CD14-positive monocyte (primary cell): ENCODE measurements at regions not wholly inside any gene's neighbourhood (a gene's known extent, or its start where the extent isn't known, plus 50 kb on each side); places are given as distances from the start of the nearest gene placed in this dataset.

Experiments
- DNase-seq, 3 donors: peaks; one replicate each; pipeline ENCODE4 v3.0.0-alpha.2; 2011 to 2022
- H2AFZ ChIP-seq: 2 replicates; pipeline ENCODE4 v1.6.0; 2012; ENCODE audit warnings: mild to moderate bottlenecking, low read depth, low read length, inconsistent platforms; ENCODE audit not compliant: insufficient read depth, poor library complexity, severe bottlenecking
- H3K27ac ChIP-seq, 2 donors: 1 replicate in 1 of 2; 2 replicates in 1 of 2; pipeline ENCODE4 v1.5.1; 2012 to 2013; ENCODE audit warnings: low read length in 2 of 2, control low read depth in 1 of 2, inconsistent platforms in 1 of 2, low read depth in 1 of 2, mild to moderate bottlenecking in 1 of 2
- H3K27me3 ChIP-seq, 2 donors: one replicate each; pipeline versions ENCODE4 v1.6.0 to v1.6.1; 2011 to 2013; ENCODE audit warnings: low read length in 2 of 2; ENCODE audit not compliant: control insufficient read depth in 2 of 2, insufficient read depth in 2 of 2
- H3K36me3 ChIP-seq, 2 donors: replicated peaks in 1 of 2; 1 replicate in 1 of 2; 2 replicates in 1 of 2; pipeline versions ENCODE4 v1.5.1 to v1.6.1; 2012 to 2013; ENCODE audit warnings: low read length in 2 of 2, control low read depth in 1 of 2, inconsistent platforms in 1 of 2, mild to moderate bottlenecking in 1 of 2; ENCODE audit not compliant: insufficient read depth in 2 of 2, control insufficient read depth in 1 of 2
- H3K4me1 ChIP-seq, 2 donors: 1 replicate in 1 of 2; 2 replicates in 1 of 2; pipeline versions ENCODE4 v1.5.1 to v1.6.1; 2012 to 2013; ENCODE audit warnings: low read length in 2 of 2, control low read depth in 1 of 2, inconsistent platforms in 1 of 2, mild to moderate bottlenecking in 1 of 2, moderate library complexity in 1 of 2; ENCODE audit not compliant: insufficient read depth in 2 of 2, control insufficient read depth in 1 of 2
- H3K4me2 ChIP-seq: replicated peaks from 2 replicates; pipeline ENCODE3; 2012; ENCODE audit warnings: low read length, moderate library complexity, mild to moderate bottlenecking; ENCODE audit not compliant: poor library complexity, severe bottlenecking; ENCODE audit errors: extremely low read depth
- H3K4me3 ChIP-seq, 3 experiments: fragments of 200-600 bp in 1 of 3; sonication (generic) in 1 of 3; replicated peaks in 1 of 3; 1 replicate in 2 of 3; 2 replicates in 1 of 3; pipeline ENCODE4 v1.5.1; 2011 to 2013; ENCODE audit warnings: low read length in 3 of 3, mild to moderate bottlenecking in 3 of 3, control low read depth in 2 of 3, low read depth in 2 of 3, inconsistent platforms in 1 of 3, moderate library complexity in 1 of 3
- H3K79me2 ChIP-seq: 2 replicates; pipeline ENCODE4 v1.6.0; 2012; ENCODE audit warnings: mild to moderate bottlenecking, control low read depth, inconsistent platforms, low read length, moderate library complexity; ENCODE audit not compliant: insufficient read depth
- H3K9ac ChIP-seq: 2 replicates; pipeline ENCODE4 v1.6.0; 2017; ENCODE audit warnings: low read length, mild to moderate bottlenecking; ENCODE audit not compliant: insufficient read depth, poor library complexity, severe bottlenecking
- H3K9me3 ChIP-seq, 2 donors: replicated peaks in 1 of 2; 1 replicate in 1 of 2; 2 replicates in 1 of 2; pipeline versions ENCODE4 v1.5.1 to v1.6.1; 2012 to 2013; ENCODE audit warnings: low read length in 2 of 2, control low read depth in 1 of 2; ENCODE audit not compliant: control insufficient read depth in 1 of 2, insufficient read depth in 1 of 2
- H4K20me1 ChIP-seq: 2 replicates; pipeline ENCODE4 v1.6.0; 2012; ENCODE audit warnings: mild to moderate bottlenecking, low read length, control low read depth, moderate library complexity; ENCODE audit not compliant: insufficient read depth
- H3K27ac Mint-ChIP-seq, 7 donors: one replicate each; pipeline ENCODE4 v1.8.0; 2020; ENCODE audit warnings: mild to moderate bottlenecking in 7 of 7, mixed read lengths in 7 of 7, moderate library complexity in 6 of 7, inconsistent platforms in 2 of 7
- H3K27me3 Mint-ChIP-seq, 3 donors: one replicate each; pipeline ENCODE4 v1.8.0; 2021 to 2022; ENCODE audit warnings: low read depth in 3 of 3, mild to moderate bottlenecking in 3 of 3, mixed read lengths in 3 of 3, moderate library complexity in 3 of 3, inconsistent platforms in 1 of 3
- H3K36me3 Mint-ChIP-seq, 2 donors: one replicate each; pipeline ENCODE4 v1.8.0; 2020; ENCODE audit warnings: mixed read lengths in 2 of 2, inconsistent platforms in 1 of 2, mild to moderate bottlenecking in 1 of 2
- H3K4me1 Mint-ChIP-seq: one replicate; pipeline ENCODE4 v1.8.0; 2020; ENCODE audit warnings: mild to moderate bottlenecking, mixed read lengths
- H3K4me3 Mint-ChIP-seq, 2 donors: one replicate each; pipeline ENCODE4 v1.8.0; 2020; ENCODE audit warnings: mild to moderate bottlenecking in 2 of 2, mixed read lengths in 2 of 2, moderate library complexity in 1 of 2
- H3K9me3 Mint-ChIP-seq, 7 donors: one replicate each; pipeline ENCODE4 v1.8.0; 2020 to 2022; ENCODE audit warnings: mixed read lengths in 7 of 7, mild to moderate bottlenecking in 6 of 7, moderate library complexity in 6 of 7, inconsistent platforms in 2 of 7
- CTCF ChIP-seq: fragments of 200-600 bp; IDR thresholded peaks from one replicate; pipeline ENCODE4 v1.8.0; 2022; ENCODE audit warnings: antibody characterized with exemption, mild to moderate bottlenecking
- WGBS: methylation state at CpG from one replicate; pipeline ENCODE4 v1.1.5; 2013; ENCODE audit warnings: missing lambda C conversion rate; ENCODE audit not compliant: insufficient coverage; 5-methylcytosine and 5-hydroxymethylcytosine counted together
- intact Hi-C, 2 donors: fragments of 100-400 bp; cut with micrococcal nuclease; formaldehyde crosslinking; loops; one replicate each; pipeline versions ENCODE4 v1.15.0 to v1.15.1; 2023

DNA sequence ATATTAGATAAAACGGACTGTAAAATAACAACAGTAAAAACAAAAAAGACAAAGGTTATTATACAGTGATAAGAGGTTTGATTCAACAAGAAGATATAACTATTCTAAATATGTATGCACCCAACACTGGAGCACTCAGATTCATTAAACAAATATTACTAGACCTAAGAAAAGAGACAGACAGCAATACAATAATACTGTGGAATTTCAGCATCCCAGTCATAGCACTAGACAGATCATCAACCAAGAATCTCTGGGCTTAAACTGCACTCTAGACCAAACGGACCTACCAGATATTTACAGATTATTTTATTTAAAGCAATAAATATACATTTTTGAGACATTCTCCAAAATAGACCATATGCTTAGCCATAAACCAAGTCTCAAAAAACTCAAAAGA lies 263.8 kb downstream of the C6orf118 start:
- H3K27me3 Mint-ChIP-seq = no peaks in the 10 kb centered on the region
- DNase-seq = no peak
- no CpG with 5 or more reads among the region's 2 CpGs for WGBS

GRCh38 chr6:165042912-165043311 lies 266.5 kb downstream of the C6orf118 start:
- no peak overlapping the region for H3K27ac ChIP-seq
- H3K79me2 ChIP-seq = no peaks in the 10 kb centered on the region
- 83% methylated on average over 2 of the region's 2 CpGs for WGBS

More for the DNA sequence above, 263.8 kb downstream of the C6orf118 start:
- no peaks in the 10 kb centered on the region for H4K20me1 ChIP-seq
- H3K9ac ChIP-seq = no peak overlapping the region
- H3K4me3 ChIP-seq = no peak overlapping the region
- H2AFZ ChIP-seq = no peak overlapping the region
- Mint-ChIP-seq H3K4me3 (no peak overlapping the region), H3K9me3 (peaks cover 0 to 25% (median 19%) of the 10 kb centered on the region in 7 donors), H3K36me3 (no peaks in the 10 kb centered on the region), H3K27ac (no peak overlapping the region), H3K4me1 (no peaks in the 10 kb centered on the region)
- TF ChIP-seq CTCF = no peak
- no peaks in the 10 kb centered on the region for H3K27me3 ChIP-seq
- H3K79me2 ChIP-seq = no peaks in the 10 kb centered on the region
- no peaks in the 10 kb centered on the region for H3K4me1 ChIP-seq
- intact Hi-C loops = no loop called here
- peaks cover 18 to 20% of the 10 kb centered on the region in 2 donors for H3K9me3 ChIP-seq
- H3K4me2 ChIP-seq = no peak overlapping the region
- no peaks in the 10 kb centered on the region for H3K36me3 ChIP-seq
- H3K27ac ChIP-seq = no peak overlapping the region

More at GRCh38 chr6:165042912-165043311, 266.5 kb downstream of the C6orf118 start:
- Histone ChIP-seq H3K27me3 (no peaks in the 10 kb centered on the region), H3K9ac (no peak overlapping the region), H3K36me3 (no peaks in the 10 kb centered on the region), H3K4me2 (no peak overlapping the region), H4K20me1 (no peaks in the 10 kb centered on the region), H3K4me3 (no peak overlapping the region), H3K4me1 (no peaks in the 10 kb centered on the region), H2AFZ (no peak overlapping the region), H3K9me3 (peaks cover 13 to 17% of the 10 kb centered on the region in 2 donors)
- H3K36me3 Mint-ChIP-seq = no peaks in the 10 kb centered on the region
- no peak for DNase-seq
- H3K9me3 Mint-ChIP-seq = peaks cover 0 to 19% (median 10%) of the 10 kb centered on the region in 7 donors
- H3K27me3 Mint-ChIP-seq = no peaks in the 10 kb centered on the region
- no peak for TF ChIP-seq CTCF
- H3K4me3 Mint-ChIP-seq = no peak overlapping the region
- no peaks in the 10 kb centered on the region for H3K4me1 Mint-ChIP-seq
- intact Hi-C loops = no loop called here
- H3K27ac Mint-ChIP-seq = no peak overlapping the region
